Panc1 (cell line): ENCODE measurements at regions not wholly inside any gene's neighbourhood (a gene's known extent, or its start where the extent isn't known, plus 50 kb on each side); places are given as distances from the start of the nearest gene placed in this dataset.

Source experiments
- ATAC-seq: fragments of 200-7000 bp; cut with Tn5 transposase; 2 replicates; pipeline ENCODE4 v1.9.1; 2020; ENCODE audit warnings: mild to moderate bottlenecking, moderate library complexity
- BruUV-seq: library from RNA; stranded (reverse); fragments of 400-500 nt; replicated peaks from 2 replicates; lab custom pipeline; 2021; lab: Mats Ljungman, UMichigan
- CTCF ChIA-PET: fragments of 300-600 bp; sonication (Branson Sonifier 250); formaldehyde crosslinking; loops from one replicate; lab custom pipeline; 2022; ENCODE audit warnings: antibody characterized with exemption; lab: Charles Lee
- POLR2A ChIA-PET: fragments of 300-600 bp; sonication (Branson Sonifier 250); formaldehyde crosslinking; loops from one replicate; lab custom pipeline; 2022; ENCODE audit warnings: antibody characterized with exemption; lab: Charles Lee
- DNase-seq: peaks from one replicate; pipeline ENCODE4 v3.0.0-alpha.2; 2010; ENCODE audit warnings: low read depth, low spot score
- H3K27ac ChIP-seq: 2 replicates; pipeline ENCODE4 v1.5.1; 2011; ENCODE audit warnings: mild to moderate bottlenecking, low read length, inconsistent platforms
- H3K27me3 ChIP-seq: fragments of 200-500 bp; sonication (Bioruptor generic); 2 replicates; pipeline ENCODE4 v1.6.0; 2014; ENCODE audit warnings: low read length, inconsistent platforms; ENCODE audit not compliant: control insufficient read depth, insufficient read depth
- H3K36me3 ChIP-seq: fragments of 200-500 bp; sonication (Bioruptor generic); 2 replicates; pipeline ENCODE4 v1.5.1; 2014; ENCODE audit warnings: inconsistent platforms, mild to moderate bottlenecking, low read length, moderate library complexity; ENCODE audit not compliant: control insufficient read depth, insufficient read depth
- H3K4me1 ChIP-seq: 2 replicates; pipeline ENCODE4 v1.5.1; 2011; ENCODE audit warnings: inconsistent platforms, mild to moderate bottlenecking, low read length, moderate library complexity; ENCODE audit not compliant: control insufficient read depth, insufficient read depth
- H3K4me3 ChIP-seq, 2 experiments: 2 replicates each; pipeline ENCODE4 v1.5.1; 2011 to 2012; ENCODE audit warnings: low read depth in 2 of 2, low read length in 2 of 2, mild to moderate bottlenecking in 2 of 2, inconsistent platforms in 1 of 2, moderate library complexity in 1 of 2
- H3K9me3 ChIP-seq: fragments of 200-500 bp; sonication (Bioruptor generic); 2 replicates; pipeline ENCODE4 v1.5.1; 2014; ENCODE audit warnings: low read depth, mild to moderate bottlenecking, inconsistent platforms, low read length, moderate library complexity; ENCODE audit not compliant: control insufficient read depth, insufficient read depth
- CTCF ChIP-seq: fragments of 450-650 bp; IDR thresholded peaks from 2 replicates; pipeline ENCODE4 v1.5.1; 2017; ENCODE audit warnings: mild to moderate bottlenecking
- POLR2AphosphoS5 ChIP-seq: IDR thresholded peaks from 2 replicates; pipeline ENCODE4 v1.6.1; 2012; ENCODE audit warnings: mild to moderate bottlenecking, low read depth, low read length, moderate library complexity
- REST ChIP-seq, 2 experiments: IDR thresholded peaks; 2 replicates each; pipeline ENCODE4 v1.6.1; 2011 to 2012; ENCODE audit warnings: low read depth in 2 of 2, control low read depth in 1 of 2, low read length in 1 of 2, mild to moderate bottlenecking in 1 of 2, moderate library complexity in 1 of 2; ENCODE audit not compliant: insufficient read depth in 1 of 2
- SIN3A ChIP-seq: IDR thresholded peaks from 2 replicates; pipeline ENCODE4 v1.6.1; 2012; ENCODE audit warnings: low read depth, mild to moderate bottlenecking, low read length, moderate library complexity, borderline replicate concordance; ENCODE audit not compliant: insufficient read depth
- TCF7L2 ChIP-seq: IDR thresholded peaks from 2 replicates; pipeline ENCODE4 v1.6.1; 2011; ENCODE audit warnings: mild to moderate bottlenecking, low read depth, low read length, inconsistent platforms
- in situ Hi-C: cut with HindIII; loops from 2 replicates; pipeline ENCODE4 v1.10.0; 2016; ENCODE audit warnings: low sequenced_read_pairs, low pct_unique_long_range_greater_than_20kb
- intact Hi-C: fragments of 100-400 bp; cut with micrococcal nuclease; formaldehyde crosslinking; loops from one replicate; pipeline ENCODE4 v1.10.0; 2022; ENCODE audit not compliant: unreplicated experiment

DNA sequence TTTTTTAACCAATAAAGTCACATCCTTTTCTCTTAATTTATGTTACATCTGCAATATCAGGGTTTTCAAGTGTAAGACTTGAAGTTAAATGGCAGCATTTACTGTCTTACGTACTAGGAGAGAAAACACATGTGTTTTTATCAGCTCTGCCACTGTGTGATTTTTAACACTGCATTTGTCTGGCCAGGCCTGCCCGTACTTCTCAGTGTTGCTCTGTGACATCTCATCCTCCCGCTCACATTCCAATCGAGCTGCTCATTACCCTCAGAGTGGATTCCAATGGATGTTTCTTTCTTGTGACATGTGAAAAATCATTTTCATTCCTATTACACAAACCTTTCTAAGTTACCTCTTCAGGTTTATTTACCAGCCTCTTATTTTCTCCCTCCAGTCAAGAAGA, 420.3 kb downstream of the FAT4 start:
- ChIA-PET CTCF (no interaction called here), POLR2A (no interaction called here)
- in situ Hi-C loops: no loop called here
- peaks cover 15% of the 10 kb centered on the region for H3K4me1 ChIP-seq
- H3K27me3 ChIP-seq: no peaks in the 10 kb centered on the region
- ATAC-seq (peak; percentile 96), DNase-seq (no peak)
- H3K27ac ChIP-seq: peak overlapping the region; percentile 72
- H3K4me3 ChIP-seq: no peak overlapping the region
- intact Hi-C loops: no loop called here
- BruUV-seq: no TSS peak
- no peaks in the 10 kb centered on the region for H3K9me3 ChIP-seq
- TF ChIP-seq SIN3A: no peak
- no peak for TF ChIP-seq REST (IDR thresholded peaks at IDR 0.05; ENCODE audit: insufficient read depth in 1 of 2, low read depth in 2 of 2, low read length in 1 of 2)
- TF ChIP-seq CTCF: no peak
- TF ChIP-seq POLR2AphosphoS5: no peak
- no peak for TF ChIP-seq TCF7L2
- H3K36me3 ChIP-seq: no peaks in the 10 kb centered on the region

DNA sequence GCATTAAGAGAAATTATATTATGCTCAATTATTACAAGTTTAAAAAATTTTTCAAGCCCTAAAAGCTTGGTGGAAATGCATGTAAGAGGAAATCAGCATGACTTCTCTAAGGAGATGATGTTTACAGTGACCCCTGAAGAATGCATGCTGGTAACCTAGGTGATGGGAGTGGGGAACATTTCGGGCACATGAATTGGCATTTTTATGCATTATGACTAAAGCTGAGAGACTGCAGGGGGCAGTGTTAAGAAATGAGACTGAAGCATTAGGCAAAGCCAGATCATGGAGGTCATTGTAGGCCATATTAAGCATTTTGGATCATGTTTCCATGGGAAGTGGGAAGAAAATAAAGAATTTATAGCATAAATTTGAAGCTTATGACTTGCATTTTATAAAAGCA, 421.3 kb downstream of the FAT4 start:
- Histone ChIP-seq H3K4me3 (no peak overlapping the region), H3K9me3 (no peaks in the 10 kb centered on the region), H3K4me1 (peaks cover 11% of the 10 kb centered on the region), H3K36me3 (no peaks in the 10 kb centered on the region), H3K27ac (peak overlapping the region; percentile 72; the same call in 1 of the 2 replicates), H3K27me3 (no peaks in the 10 kb centered on the region)
- BruUV-seq: no TSS peak
- intact Hi-C loops: no loop called here
- ATAC-seq: no peak
- CTCF ChIA-PET: no interaction called here
- no peak for DNase-seq
- in situ Hi-C loops: no loop called here
- POLR2A ChIA-PET: no interaction called here
- TF ChIP-seq CTCF (peak; percentile 36), SIN3A (no peak)
